ENCODE measurements at regions not wholly inside any gene's neighbourhood (a gene's known extent, or its start where the extent isn't known, plus 50 kb on each side); places are given as distances from the start of the nearest gene placed in this dataset.

GRCh38 chr22:27329131-27329850 lies 472.3 kb downstream of the MN1 start:
- DNase-seq = no peak

- DNase-seq = no peak
Observed at GRCh38 chr22:27329966-27330645, 471.4 kb downstream of the MN1 start.

GRCh38 chr22:27331526-27332281 lies 469.9 kb downstream of the MN1 start:
- DNase-seq = no peak

- DNase-seq = no peak
Observed at GRCh38 chr22:27335102-27335660, 466.4 kb downstream of the MN1 start.

- no peak for DNase-seq
Observed at GRCh38 chr22:27336151-27337090, 465.1 kb downstream of the MN1 start.

GRCh38 chr22:27337676-27338075 lies 463.9 kb downstream of the MN1 start:
- DNase-seq = no peak

GRCh38 chr22:27340047-27340446 lies 461.5 kb downstream of the MN1 start:
- no peak for DNase-seq

- DNase-seq = no peak
Observed at GRCh38 chr22:27344546-27344945, 457.0 kb downstream of the MN1 start.

GRCh38 chr22:27345691-27346090 lies 455.9 kb downstream of the MN1 start:
- DNase-seq = no peak

- no peak for DNase-seq
Observed at GRCh38 chr22:27347951-27348350, 453.6 kb downstream of the MN1 start.

GRCh38 chr22:27348634-27349033 lies 452.9 kb downstream of the MN1 start:
- no peak for DNase-seq

- no peak for DNase-seq
Observed at GRCh38 chr22:27349456-27349855, 452.1 kb downstream of the MN1 start.

- no peak for DNase-seq
Observed at GRCh38 chr22:27350306-27350705, 451.2 kb downstream of the MN1 start.

GRCh38 chr22:27352426-27352825 lies 449.1 kb downstream of the MN1 start:
- DNase-seq = no peak

- no peak for DNase-seq
Observed at GRCh38 chr22:27358096-27358870, 443.3 kb downstream of the MN1 start.

- no peak for DNase-seq
Observed at GRCh38 chr22:27370269-27370668, 431.3 kb downstream of the MN1 start.

- no peak for DNase-seq
Observed at GRCh38 chr22:27370987-27371386, 430.6 kb downstream of the MN1 start.

GRCh38 chr22:27372364-27372763 lies 429.2 kb downstream of the MN1 start:
- DNase-seq = no peak

GRCh38 chr22:27372969-27373670 lies 428.4 kb downstream of the MN1 start:
- DNase-seq = no peak

- no peak for DNase-seq
Observed at GRCh38 chr22:27377501-27378295, 423.9 kb downstream of the MN1 start.
